CD4-positive, alpha-beta T cell (primary cell): ENCODE measurements at regions not wholly inside any gene's neighbourhood (a gene's known extent, or its start where the extent isn't known, plus 50 kb on each side); places are given as distances from the start of the nearest gene placed in this dataset.

Experiments used
- ATAC-seq: fragments of 200-7000 bp; cut with Tn5 transposase; one replicate; pipeline ENCODE4 v1.10.0; 2022; ENCODE audit warnings: mild to moderate bottlenecking; ENCODE audit not compliant: poor library complexity
- CTCF ChIA-PET: fragments of 350-600 bp; sonication (Branson Sonifier 250); formaldehyde crosslinking; loops from one replicate; lab custom pipeline; 2021; ENCODE audit warnings: antibody characterized with exemption, inconsistent platforms; lab: Charles Lee
- POLR2A ChIA-PET: fragments of 350-600 bp; sonication (Branson Sonifier 250); formaldehyde crosslinking; loops from one replicate; lab custom pipeline; 2021; ENCODE audit warnings: antibody characterized with exemption, inconsistent platforms; lab: Charles Lee
- DNase-seq, 14 experiments: peaks; one replicate each; pipeline ENCODE4 v3.0.0-alpha.2; 2013 to 2020; ENCODE audit warnings: mixed read lengths in 2 of 14
- H3K27ac ChIP-seq, 2 donors: one replicate each; pipeline versions ENCODE4 v1.5.1 to v1.7.0; 2013; ENCODE audit warnings: low read length in 2 of 2, low read depth in 1 of 2, mild to moderate bottlenecking in 1 of 2
- H3K27me3 ChIP-seq, 2 experiments: 1 replicate in 1 of 2; 2 replicates in 1 of 2; pipeline versions ENCODE4 v1.6.1 to v1.7.0; 2013; ENCODE audit warnings: low read length in 2 of 2, control low read depth in 1 of 2, mild to moderate bottlenecking in 1 of 2, moderate library complexity in 1 of 2; ENCODE audit not compliant: insufficient read depth in 2 of 2, control insufficient read depth in 1 of 2
- H3K36me3 ChIP-seq: one replicate; pipeline ENCODE4 v1.6.1; 2013; ENCODE audit warnings: low read length, control low read depth; ENCODE audit not compliant: insufficient read depth
- H3K4me1 ChIP-seq: one replicate; pipeline ENCODE4 v1.6.1; 2013; ENCODE audit warnings: low read length, control low read depth; ENCODE audit not compliant: insufficient read depth
- H3K4me3 ChIP-seq: one replicate; pipeline ENCODE4 v1.5.1; 2013; ENCODE audit warnings: mild to moderate bottlenecking, low read length, moderate library complexity
- H3K9me3 ChIP-seq, 2 experiments: 1 replicate in 1 of 2; 2 replicates in 1 of 2; pipeline versions ENCODE4 v1.6.1 to v1.7.0; 2013; ENCODE audit warnings: low read length in 2 of 2, mild to moderate bottlenecking in 2 of 2, control low read depth in 1 of 2, moderate library complexity in 1 of 2; ENCODE audit not compliant: control insufficient read depth in 1 of 2, insufficient read depth in 1 of 2
- H3K27ac Mint-ChIP-seq: one replicate; pipeline ENCODE4 v1.8.0; 2020; ENCODE audit warnings: mixed read lengths
- H3K27me3 Mint-ChIP-seq: one replicate; pipeline ENCODE4 v1.8.0; 2021; ENCODE audit warnings: mixed read lengths
- H3K36me3 Mint-ChIP-seq: one replicate; pipeline ENCODE4 v1.8.0; 2021; ENCODE audit warnings: low read depth, mixed read lengths
- H3K4me1 Mint-ChIP-seq: one replicate; pipeline ENCODE4 v1.8.0; 2021; ENCODE audit warnings: low read depth, mixed read lengths
- H3K4me3 Mint-ChIP-seq: one replicate; pipeline ENCODE4 v1.8.0; 2020; ENCODE audit warnings: mild to moderate bottlenecking, mixed read lengths
- H3K9me3 Mint-ChIP-seq: one replicate; pipeline ENCODE4 v1.8.0; 2020; ENCODE audit warnings: mixed read lengths
- CTCF ChIP-seq: fragments of 200-600 bp; IDR thresholded peaks from one replicate; pipeline ENCODE4 v1.8.0; 2022; ENCODE audit warnings: antibody characterized with exemption, mild to moderate bottlenecking
- intact Hi-C, 2 experiments: fragments of 100-400 bp; cut with DNase I in 1 of 2; cut with micrococcal nuclease in 1 of 2; formaldehyde crosslinking; loops; one replicate each; pipeline versions ENCODE4 v1.15.1 to v1.9.0; 2023 to 2025; cut with DNase I, micrococcal nuclease

GRCh38 chr3:80537680-80538079, 769.9 kb upstream of the ROBO1 start:
- Mint-ChIP-seq H3K27ac (no peak overlapping the region), H3K4me3 (no peak overlapping the region), H3K36me3 (no peaks in the 10 kb centered on the region), H3K4me1 (no peaks in the 10 kb centered on the region), H3K27me3 (no peaks in the 10 kb centered on the region), H3K9me3 (peaks cover 5% of the 10 kb centered on the region)
- intact Hi-C loops: no loop called here
- ChIA-PET CTCF (no interaction called here), POLR2A (no interaction called here)
- Histone ChIP-seq H3K27me3 (no peaks in the 10 kb centered on the region), H3K9me3 (peaks cover 6 to 7% of the 10 kb centered on the region in 2 experiments), H3K4me1 (no peaks in the 10 kb centered on the region), H3K36me3 (no peaks in the 10 kb centered on the region), H3K4me3 (no peak overlapping the region), H3K27ac (no peak overlapping the region)
- ATAC-seq: no peak
- no peak for TF ChIP-seq CTCF
- DNase-seq: no peak

DNA sequence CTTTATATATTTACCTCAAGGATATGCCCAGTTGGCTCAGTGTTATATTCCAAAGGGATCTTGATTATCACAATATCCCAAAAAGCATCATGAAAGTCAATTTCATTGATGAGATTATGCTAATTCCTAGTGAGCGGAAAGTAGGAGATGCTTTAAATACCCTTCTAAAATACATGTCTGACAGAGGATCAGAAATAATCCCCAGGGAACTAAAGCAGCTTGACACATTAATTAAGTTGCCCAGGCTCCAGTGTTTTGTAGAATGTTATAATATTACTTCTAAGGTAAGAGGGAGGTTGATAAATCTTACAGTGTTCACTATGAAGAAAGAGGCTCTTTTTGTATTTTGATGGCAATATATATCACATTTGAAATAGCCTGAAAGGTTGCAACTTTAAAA, 767.5 kb upstream of the ROBO1 start:
- Histone ChIP-seq H3K4me3 (no peak overlapping the region), H3K36me3 (no peaks in the 10 kb centered on the region), H3K9me3 (peaks cover 0 to 6% of the 10 kb centered on the region in 2 experiments), H3K4me1 (no peaks in the 10 kb centered on the region), H3K27ac (no peak overlapping the region), H3K27me3 (no peaks in the 10 kb centered on the region)
- Mint-ChIP-seq H3K4me1 (no peaks in the 10 kb centered on the region), H3K27me3 (no peaks in the 10 kb centered on the region), H3K36me3 (no peaks in the 10 kb centered on the region), H3K4me3 (no peak overlapping the region), H3K9me3 (peaks cover 5% of the 10 kb centered on the region), H3K27ac (no peak overlapping the region)
- intact Hi-C loops: no loop called here
- ChIA-PET POLR2A (no interaction called here), CTCF (no interaction called here)
- no peak for TF ChIP-seq CTCF
- ATAC-seq (no peak), DNase-seq (no peak)

DNA sequence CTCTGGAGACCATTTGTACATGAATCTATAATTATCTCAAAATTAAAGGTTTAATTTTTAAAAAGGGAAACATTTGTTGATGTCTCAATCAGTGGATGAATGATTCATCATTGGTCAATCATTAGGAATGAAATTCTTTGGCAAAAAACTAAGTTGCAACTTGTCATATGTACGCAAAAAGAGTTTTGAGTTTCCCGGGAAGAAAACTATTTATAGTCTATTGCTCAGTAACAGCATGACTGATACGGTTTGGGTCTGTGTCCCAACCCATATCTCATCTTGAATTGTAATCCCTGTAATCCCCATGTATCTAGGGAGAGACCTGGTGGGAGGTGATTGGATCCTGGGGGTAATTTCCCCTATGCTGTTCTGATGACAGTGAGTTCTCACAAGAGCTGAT, 765.8 kb upstream of the ROBO1 start:
- no peak for ATAC-seq
- Mint-ChIP-seq H3K36me3 (no peaks in the 10 kb centered on the region), H3K27ac (no peak overlapping the region), H3K27me3 (no peaks in the 10 kb centered on the region), H3K9me3 (no peaks in the 10 kb centered on the region), H3K4me3 (no peak overlapping the region), H3K4me1 (no peaks in the 10 kb centered on the region)
- no peak for DNase-seq
- H3K9me3 ChIP-seq: peaks cover 0 to 6% of the 10 kb centered on the region in 2 experiments
- POLR2A ChIA-PET: no interaction called here
- CTCF ChIA-PET: no interaction called here
- no peak overlapping the region for H3K27ac ChIP-seq
- intact Hi-C loops: no loop called here
- H3K36me3 ChIP-seq: no peaks in the 10 kb centered on the region
- H3K4me1 ChIP-seq: no peaks in the 10 kb centered on the region
- no peaks in the 10 kb centered on the region for H3K27me3 ChIP-seq
- H3K4me3 ChIP-seq: no peak overlapping the region
- no peak for TF ChIP-seq CTCF
